ENCODE measurements at regions not wholly inside any gene's neighbourhood (a gene's known extent, or its start where the extent isn't known, plus 50 kb on each side); places are given as distances from the start of the nearest gene placed in this dataset.
"Not testable (repeated sequence)": the region's sequence is repeated elsewhere in the genome, so short reads cannot be mapped to it uniquely, and the experiment has no call there.

- no peak for DNase-seq
Observed at GRCh38 chr13:18947376-18947977, 234.1 kb downstream of the TUBA3C start.

DNA sequence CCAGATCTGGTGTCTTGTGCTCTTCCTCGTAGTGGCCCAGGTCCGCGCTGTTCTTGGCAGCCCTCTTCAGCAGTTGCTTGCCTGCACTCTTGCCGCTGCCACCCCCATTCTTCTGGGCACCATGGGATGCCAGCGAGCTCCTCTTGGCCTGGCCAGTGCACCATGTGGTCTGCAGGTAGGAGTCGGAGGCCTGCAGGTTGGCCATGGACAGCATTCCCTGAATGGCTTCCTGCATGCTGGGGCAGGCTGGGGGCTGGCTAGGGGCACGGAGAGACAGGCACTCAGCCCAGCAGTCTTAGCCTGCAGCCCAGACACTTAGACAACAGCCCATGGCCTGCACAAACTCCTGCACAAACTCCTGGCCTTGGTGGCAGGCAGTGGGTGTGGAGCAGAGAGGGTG, 234.9 kb downstream of the TUBA3C start:
- DNase-seq: no peak

DNA sequence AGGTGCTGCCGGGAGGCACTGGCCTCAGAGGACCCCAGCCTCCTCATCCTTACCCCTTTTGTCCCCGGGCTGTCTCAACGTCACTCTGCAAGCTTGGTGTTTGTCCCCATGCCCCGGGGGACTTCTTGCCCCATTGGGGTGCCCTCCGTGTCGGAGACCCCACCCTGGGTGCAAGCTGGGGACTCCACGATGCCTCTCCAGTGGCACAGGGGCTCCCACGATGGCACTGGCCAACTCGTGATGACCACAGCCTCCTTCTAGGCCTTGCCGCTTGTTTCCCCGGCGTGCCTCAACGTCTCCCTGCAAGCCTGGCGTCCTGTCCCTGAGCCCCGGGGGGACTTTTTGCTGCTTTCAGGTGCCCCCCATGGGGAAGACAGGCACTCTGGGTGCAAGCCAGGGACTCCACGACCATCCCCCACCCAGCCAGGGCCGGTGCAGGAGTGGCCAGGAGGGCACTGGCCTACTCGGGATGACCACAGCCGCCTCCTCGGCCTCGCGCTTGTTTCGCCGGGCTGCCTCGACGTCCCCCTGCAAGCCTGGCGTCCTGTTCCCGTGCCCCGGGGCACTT, 237.0 kb downstream of the TUBA3C start:
- no peak for DNase-seq

GRCh38 chr13:18943721-18944391, 237.8 kb downstream of the TUBA3C start:
- no peak for DNase-seq

GRCh38 chr13:18943273-18943672, 238.4 kb downstream of the TUBA3C start:
- DNase-seq: no peak

GRCh38 chr13:18936104-18936503, 245.5 kb downstream of the TUBA3C start:
- no peak for DNase-seq

DNA sequence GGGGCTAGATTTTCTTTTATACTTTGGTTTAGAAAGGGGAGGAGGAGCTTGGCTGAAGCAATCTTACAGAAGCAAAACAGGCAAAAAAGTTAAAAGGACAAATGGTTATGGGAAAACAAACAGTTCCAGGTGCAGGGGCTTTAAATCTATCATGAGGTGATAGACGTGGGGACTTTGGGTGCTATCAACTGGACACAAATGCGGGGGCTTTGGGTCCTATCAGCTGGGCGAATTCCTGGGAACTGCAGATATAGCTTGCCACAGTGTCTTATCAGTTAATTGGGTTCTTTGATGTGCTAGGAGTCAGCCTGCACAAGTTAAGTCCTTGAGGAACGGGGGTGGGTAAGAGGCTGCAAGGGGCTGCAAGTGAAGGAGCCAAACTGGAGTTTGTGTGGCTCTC, 260.6 kb downstream of the TUBA3C start:
- no peak for DNase-seq

GRCh38 chr13:18905096-18905495, 276.5 kb downstream of the TUBA3C start:
- DNase-seq: not testable (repeated sequence)

DNA sequence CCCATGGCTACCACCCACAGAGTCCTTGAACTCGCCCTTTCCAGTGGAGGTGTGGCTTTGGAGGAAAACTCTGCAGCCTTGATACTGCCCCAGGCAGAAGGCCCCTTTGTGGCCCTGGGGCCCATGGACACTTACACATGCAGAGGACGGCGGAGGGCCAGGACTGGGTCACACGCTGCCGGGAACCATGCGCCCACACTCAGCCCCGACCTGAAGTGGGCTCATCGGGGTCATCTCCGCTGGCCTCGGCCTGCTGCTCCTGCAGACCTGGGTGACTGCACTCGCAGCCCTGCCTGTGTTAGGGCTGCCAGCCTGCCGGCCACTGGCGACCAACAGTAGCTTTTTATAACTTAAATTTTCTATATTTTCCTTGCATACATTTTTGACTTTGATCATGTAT, 286.2 kb downstream of the TUBA3C start:
- DNase-seq: not testable (repeated sequence)

GRCh38 chr13:18891242-18891641, 290.4 kb downstream of the TUBA3C start:
- not testable (repeated sequence) for DNase-seq

DNA sequence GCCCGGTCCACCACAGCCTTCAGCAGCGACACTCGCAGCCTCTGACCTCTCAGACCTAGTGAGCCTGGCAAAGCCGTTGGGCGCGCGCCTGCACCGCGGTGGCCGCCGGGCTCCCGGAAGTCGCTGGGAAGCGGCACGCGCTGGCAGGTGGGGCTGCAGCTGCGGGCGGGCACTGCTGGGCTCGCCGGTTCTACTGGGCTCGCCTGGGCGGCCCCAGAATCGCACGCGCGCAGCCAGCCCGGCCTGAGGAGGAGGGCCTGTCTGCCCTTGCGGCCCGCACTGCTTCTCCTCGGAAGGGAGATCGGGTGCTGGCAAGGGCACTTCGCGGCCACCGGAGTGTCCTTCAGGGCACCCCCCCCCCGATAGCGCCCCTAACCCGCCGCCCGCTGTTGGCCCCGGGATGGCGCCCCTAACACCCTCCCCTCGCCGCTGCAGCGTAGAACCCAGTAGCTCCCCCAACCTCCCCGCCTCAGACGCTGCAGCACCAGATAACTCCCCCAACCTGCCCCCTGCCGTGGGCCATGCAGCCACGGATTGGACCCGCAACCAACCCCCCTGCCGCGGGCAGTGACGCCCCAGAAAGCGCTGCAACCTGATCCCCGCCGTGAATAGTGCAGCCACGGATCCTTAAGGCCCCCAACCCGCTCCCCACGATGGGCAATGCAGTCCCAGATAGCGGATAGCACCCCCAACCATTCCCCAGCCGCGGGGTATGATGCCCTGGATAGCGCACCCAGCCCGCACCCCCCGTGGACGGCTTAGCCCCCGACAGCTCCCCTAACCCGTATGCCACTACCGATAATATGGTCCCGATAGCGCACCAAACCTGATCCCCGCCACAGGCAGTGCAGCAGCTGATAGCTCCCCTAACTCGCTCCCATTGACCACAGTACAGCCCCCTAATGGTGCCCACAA, 306.5 kb downstream of the TUBA3C start:
- DNase-seq: not testable (repeated sequence)

GRCh38 chr13:18870557-18870956, 311.1 kb downstream of the TUBA3C start:
- DNase-seq: not testable (repeated sequence)

DNA sequence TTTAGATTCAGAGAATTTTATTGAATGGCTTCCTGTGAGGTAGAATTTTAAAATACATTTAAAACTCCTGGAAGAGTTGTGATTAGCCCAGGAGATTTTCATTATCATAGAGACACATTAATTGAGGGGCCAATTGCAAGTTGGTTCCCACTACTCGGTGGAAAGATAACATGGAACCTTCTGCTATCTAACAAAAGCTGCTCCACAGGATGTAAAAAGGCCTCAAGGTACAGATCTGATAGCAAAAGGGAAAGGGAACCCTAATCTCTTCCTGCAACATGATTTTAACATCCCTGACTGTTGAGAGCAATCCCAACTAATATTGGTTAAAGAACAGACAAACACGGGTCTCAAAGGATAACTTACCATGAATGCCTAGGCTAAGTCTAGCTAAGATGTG, 312.3 kb downstream of the TUBA3C start:
- not testable (repeated sequence) for DNase-seq

DNA sequence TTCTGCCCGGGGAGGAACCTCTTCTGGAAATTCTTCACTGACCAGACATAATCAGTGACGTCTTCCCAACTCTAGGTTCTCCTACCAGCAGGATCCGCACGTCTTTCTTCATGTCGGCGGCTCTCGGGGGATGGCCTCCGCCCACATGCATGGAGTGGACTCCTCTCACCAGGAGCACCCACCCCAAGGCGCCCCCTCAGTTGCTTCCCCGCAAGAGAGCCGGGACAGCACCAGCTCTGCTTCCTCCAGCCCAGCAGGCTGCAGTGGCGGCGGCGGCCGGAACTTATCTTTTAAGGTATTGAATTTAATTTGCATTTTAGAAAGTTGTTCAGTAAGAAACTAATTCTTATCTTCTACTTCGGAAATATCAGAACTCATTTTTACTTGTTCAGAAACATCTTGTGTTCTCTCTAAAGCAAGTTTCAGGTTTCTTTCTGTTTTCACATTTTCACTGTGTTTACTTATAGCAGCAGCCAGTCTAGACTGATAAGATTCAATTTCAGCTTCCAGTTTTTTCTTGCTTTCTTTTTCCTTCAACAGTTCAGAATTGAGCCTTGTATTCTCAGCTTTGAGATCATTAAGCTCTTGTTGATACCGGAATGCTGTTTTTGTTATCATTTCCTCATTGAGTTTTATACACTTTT, 343.5 kb downstream of the TUBA3C start:
- DNase-seq: not testable (repeated sequence)

- DNase-seq: not testable (repeated sequence)
Observed at GRCh38 chr13:18837179-18837745, 344.4 kb downstream of the TUBA3C start.

GRCh38 chr13:18836371-18837178, 345.0 kb downstream of the TUBA3C start:
- not testable (repeated sequence) for DNase-seq

DNA sequence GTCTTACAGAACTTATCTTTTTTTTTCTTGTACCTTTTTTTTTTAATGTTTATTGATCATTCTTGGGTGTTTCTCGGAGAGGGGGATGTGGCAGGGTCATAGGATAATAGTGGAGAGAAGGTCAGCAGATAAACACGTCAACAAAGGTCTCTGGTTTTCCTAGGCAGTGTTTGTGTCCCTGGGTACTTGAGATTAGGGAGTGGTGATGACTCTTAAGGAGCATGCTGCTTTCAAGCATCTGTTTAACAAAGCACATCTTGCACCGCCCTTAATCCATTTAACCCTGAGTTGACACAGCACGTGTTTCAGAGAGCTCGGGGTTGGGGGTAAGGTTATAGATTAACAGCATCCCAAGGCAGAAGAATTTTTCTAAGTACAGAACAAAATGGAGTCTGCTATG, 345.9 kb downstream of the TUBA3C start:
- DNase-seq: not testable (repeated sequence)

- not testable (repeated sequence) for DNase-seq
Observed at GRCh38 chr13:18824678-18825077, 356.9 kb downstream of the TUBA3C start.

DNA sequence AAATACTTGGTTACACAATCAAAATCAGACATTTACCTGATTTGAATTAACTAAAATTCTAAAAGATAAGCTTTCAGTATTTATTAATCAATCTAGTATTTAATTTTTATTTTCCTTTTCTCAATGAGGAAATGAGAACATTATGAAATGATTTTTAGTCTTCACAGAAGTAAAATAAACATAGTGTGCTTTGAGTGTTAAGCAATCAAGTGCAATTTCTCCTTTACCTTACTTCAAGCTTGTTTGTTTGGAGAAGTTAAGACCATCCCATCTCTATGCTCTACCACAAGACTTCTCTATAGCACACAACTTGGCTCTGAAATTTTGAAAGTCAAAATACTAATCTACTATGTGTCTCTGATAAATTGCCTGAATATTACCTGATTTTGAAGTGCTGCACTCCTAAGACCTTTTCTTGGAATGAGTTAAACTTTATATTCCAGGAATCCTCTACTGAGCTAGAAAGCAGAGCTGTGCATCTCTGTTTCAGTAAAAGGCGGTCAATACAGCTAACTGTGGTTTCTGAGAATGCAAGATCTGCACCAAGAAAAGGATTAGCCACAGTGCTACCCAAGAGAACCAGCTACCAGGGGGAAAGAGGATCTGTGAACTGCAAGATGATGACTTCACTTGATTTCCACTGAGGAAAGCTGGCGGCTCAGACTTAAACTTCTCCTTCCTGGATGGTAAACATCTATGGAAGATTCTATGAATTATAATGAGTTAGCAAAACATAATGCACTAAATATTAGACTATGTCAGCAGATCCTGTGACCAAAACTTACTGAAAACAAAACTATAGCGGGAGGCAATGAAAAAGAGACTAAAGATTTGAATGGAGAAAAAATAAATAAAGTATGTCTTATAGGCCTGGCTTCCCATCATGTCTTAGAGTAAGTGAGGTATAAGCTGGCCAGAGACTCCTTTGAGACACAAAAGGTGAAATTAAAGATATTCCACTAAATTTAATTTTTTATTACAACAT, 358.7 kb downstream of the TUBA3C start:
- DNase-seq: not testable (repeated sequence)

DNA sequence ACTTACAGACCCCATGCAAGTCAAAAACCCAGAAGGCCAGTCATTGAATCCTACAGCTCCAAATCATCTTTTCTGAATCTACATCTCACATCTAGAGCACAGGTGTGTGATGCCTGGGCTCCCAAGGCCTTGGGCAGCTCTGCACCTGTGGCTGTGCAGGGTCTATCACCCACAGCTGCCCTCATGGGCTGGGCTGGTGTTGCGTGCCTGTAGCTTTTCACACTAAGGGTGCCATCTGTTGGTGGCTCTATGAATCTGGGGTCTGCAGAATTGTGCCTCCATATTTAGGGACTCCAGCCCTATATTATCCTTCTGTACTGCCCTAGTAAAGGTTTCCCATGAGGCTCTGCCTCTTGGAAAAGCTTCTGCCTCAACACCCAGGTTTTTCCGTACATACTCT, 407.6 kb downstream of the TUBA3C start:
- DNase-seq: not testable (repeated sequence)
